ENCODE measurements at regions not wholly inside any gene's neighbourhood (a gene's known extent, or its start where the extent isn't known, plus 50 kb on each side); places are given as distances from the start of the nearest gene placed in this dataset.

GRCh38 chr6:169850746-169851145 is 99.3 kb downstream of the ERMARD start:
- TF ChIP-seq EZH2 (IDR thresholded peaks at IDR 0.05; ENCODE audit: low read depth, unreplicated experiment) (no peak), CTCF (conservative IDR thresholded peaks at IDR 0.05; ENCODE audit: low read depth in 2 of 2) (no peak), POLR2AphosphoS5 (IDR thresholded peaks at IDR 0.05; ENCODE audit: low read depth) (no peak), EZH2phosphoT487 (IDR thresholded peaks at IDR 0.05; ENCODE audit: unreplicated experiment) (no peak), CREB1 (CRISPR knock-in tag; IDR thresholded peaks at IDR 0.05; ENCODE audit: low read depth) (no peak), NANOG (IDR thresholded peaks at IDR 0.05; ENCODE audit: borderline replicate concordance) (no peak), REST (IDR thresholded peaks at IDR 0.05; ENCODE audit: unreplicated experiment) (no peak), JUNB (IDR thresholded peaks at IDR 0.05; ENCODE audit: unreplicated experiment) (no peak), ZNF114 (CRISPR knock-in tag; IDR thresholded peaks at IDR 0.05) (no peak)

Data from GM23338 (cell line).